PC-9 (cell line): ENCODE measurements at regions not wholly inside any gene's neighbourhood (a gene's known extent, or its start where the extent isn't known, plus 50 kb on each side); places are given as distances from the start of the nearest gene placed in this dataset.

Experiments used
- EZH2 ChIP-seq: fragments of 200-600 bp; sonication (generic); IDR thresholded peaks from 2 replicates; pipeline ENCODE4 v1.8.0; 2017; ENCODE audit warnings: antibody characterized with exemption, low read depth
- TF ChIP-seq, protein P1 (sequence below): fragments of 200-600 bp; sonication (generic); conservative IDR thresholded peaks from 2 replicates; pipeline ENCODE4 v1.6.1; 2017; ENCODE audit warnings: mixed run types, antibody characterized with exemption, mild to moderate bottlenecking, moderate library complexity

DNA sequence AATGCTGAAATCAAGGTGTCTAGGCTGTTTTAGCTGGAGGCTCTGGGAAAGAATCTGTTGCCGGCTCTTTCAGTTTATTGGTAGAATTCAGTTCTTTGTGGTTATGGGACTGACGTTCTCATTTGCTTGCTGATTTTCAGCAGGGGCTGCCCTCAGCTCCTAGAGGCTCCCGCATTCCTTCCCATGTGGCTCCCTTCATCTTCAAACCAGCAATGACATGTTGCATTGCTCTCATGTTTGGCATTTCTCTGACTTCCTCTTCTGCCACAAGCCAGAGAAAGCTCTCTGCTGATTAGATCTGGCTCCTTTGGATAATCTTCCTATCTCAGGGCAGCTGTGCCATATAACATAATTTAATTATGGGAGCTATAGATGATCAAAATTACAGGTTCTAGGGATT, 360.3 kb downstream of the LRRC70 start:
- TF ChIP-seq, protein P1, sequence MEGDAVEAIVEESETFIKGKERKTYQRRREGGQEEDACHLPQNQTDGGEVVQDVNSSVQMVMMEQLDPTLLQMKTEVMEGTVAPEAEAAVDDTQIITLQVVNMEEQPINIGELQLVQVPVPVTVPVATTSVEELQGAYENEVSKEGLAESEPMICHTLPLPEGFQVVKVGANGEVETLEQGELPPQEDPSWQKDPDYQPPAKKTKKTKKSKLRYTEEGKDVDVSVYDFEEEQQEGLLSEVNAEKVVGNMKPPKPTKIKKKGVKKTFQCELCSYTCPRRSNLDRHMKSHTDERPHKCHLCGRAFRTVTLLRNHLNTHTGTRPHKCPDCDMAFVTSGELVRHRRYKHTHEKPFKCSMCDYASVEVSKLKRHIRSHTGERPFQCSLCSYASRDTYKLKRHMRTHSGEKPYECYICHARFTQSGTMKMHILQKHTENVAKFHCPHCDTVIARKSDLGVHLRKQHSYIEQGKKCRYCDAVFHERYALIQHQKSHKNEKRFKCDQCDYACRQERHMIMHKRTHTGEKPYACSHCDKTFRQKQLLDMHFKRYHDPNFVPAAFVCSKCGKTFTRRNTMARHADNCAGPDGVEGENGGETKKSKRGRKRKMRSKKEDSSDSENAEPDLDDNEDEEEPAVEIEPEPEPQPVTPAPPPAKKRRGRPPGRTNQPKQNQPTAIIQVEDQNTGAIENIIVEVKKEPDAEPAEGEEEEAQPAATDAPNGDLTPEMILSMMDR = no peak
- no peak for TF ChIP-seq EZH2
